Thyroid gland (tissue), 4 donors: ENCODE measurements at regions not wholly inside any gene's neighbourhood (a gene's known extent, or its start where the extent isn't known, plus 50 kb on each side); places are given as distances from the start of the nearest gene placed in this dataset.

ENCODE experiments used
- POLR2A ChIP-seq, 2 donors: fragments of 450-650 bp; IDR thresholded peaks; one replicate each; pipeline ENCODE4 v1.6.1; 2017; ENCODE audit warnings: antibody characterized with exemption in 2 of 2, mild to moderate bottlenecking in 2 of 2, moderate library complexity in 1 of 2
- TF ChIP-seq, protein P1 (sequence below), 6 experiments: fragments of 200-600 bp in 3 of 6; fragments of 450-650 bp in 3 of 6; sonication (generic) in 3 of 6; IDR thresholded peaks; one replicate each; pipeline ENCODE4 v1.5.1; 2016 to 2019; ENCODE audit warnings: antibody characterized with exemption in 6 of 6, mild to moderate bottlenecking in 2 of 6, inconsistent platforms in 1 of 6, moderate library complexity in 1 of 6

DNA sequence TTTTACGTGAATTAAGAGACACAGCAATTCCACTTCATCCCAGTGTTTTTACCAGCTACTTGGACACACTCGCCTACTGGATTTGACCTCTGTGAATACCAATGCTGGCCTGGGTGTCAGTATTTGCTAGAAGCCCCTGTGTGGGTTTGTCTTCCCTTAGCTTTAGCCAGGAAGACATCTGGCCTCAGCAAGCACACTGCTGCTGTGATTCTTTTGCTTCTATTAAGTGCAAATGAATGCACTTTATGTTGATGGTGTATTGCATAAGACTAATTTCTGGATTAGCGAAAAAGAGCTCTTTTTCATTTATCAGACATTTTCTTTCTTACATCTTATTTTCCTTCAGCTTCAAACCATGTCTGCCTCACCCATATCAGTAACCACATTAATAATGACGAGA is 140.0 kb downstream of the CHRM3 start:
- TF ChIP-seq, protein P1, sequence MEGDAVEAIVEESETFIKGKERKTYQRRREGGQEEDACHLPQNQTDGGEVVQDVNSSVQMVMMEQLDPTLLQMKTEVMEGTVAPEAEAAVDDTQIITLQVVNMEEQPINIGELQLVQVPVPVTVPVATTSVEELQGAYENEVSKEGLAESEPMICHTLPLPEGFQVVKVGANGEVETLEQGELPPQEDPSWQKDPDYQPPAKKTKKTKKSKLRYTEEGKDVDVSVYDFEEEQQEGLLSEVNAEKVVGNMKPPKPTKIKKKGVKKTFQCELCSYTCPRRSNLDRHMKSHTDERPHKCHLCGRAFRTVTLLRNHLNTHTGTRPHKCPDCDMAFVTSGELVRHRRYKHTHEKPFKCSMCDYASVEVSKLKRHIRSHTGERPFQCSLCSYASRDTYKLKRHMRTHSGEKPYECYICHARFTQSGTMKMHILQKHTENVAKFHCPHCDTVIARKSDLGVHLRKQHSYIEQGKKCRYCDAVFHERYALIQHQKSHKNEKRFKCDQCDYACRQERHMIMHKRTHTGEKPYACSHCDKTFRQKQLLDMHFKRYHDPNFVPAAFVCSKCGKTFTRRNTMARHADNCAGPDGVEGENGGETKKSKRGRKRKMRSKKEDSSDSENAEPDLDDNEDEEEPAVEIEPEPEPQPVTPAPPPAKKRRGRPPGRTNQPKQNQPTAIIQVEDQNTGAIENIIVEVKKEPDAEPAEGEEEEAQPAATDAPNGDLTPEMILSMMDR (IDR thresholded peaks at IDR 0.05), result no peak
- TF ChIP-seq POLR2A (IDR thresholded peaks at IDR 0.05), result no peak
